HG02571 (cell line): ENCODE measurements at regions not wholly inside any gene's neighbourhood (a gene's known extent, or its start where the extent isn't known, plus 50 kb on each side); places are given as distances from the start of the nearest gene placed in this dataset.

Source experiments
- ATAC-seq: cut with Tn5 transposase; IDR thresholded peaks from one replicate; pipeline ENCODE4 v1.9.1; 2021; ENCODE audit warnings: mild to moderate bottlenecking, moderate library complexity; ENCODE audit not compliant: unreplicated experiment

- no peak for ATAC-seq
Observed at GRCh38 chr18:75926811-75927210, 499.3 kb upstream of the SMIM21 start.

DNA sequence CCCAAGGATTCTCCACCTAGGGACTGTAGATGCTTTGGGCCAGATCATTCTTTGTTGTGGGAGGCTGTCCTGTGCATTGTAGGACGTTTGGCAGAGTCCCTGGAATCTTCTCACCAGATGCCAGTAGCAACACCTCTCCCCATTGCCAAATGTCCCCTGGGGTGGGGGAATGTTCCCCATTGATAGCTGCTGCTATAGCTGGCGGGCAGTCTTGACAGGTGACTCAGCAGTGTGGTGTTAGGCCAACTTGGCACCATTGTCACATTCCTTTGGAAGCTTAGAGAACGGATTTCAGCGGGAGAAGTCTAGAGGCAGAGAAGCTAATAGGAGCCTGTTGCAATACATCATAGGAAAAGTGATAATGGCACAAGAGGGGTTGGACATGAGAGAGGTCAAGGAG is 495.7 kb upstream of the SMIM21 start:
- no peak for ATAC-seq

GRCh38 chr18:75916624-75916982 is 489.1 kb upstream of the SMIM21 start:
- no peak for ATAC-seq

- no peak for ATAC-seq
Observed at GRCh38 chr18:75915941-75916623, 488.6 kb upstream of the SMIM21 start.

- no peak for ATAC-seq
Observed at GRCh38 chr18:75912829-75913228, 485.3 kb upstream of the SMIM21 start.

GRCh38 chr18:75904416-75904815 is 476.9 kb upstream of the SMIM21 start:
- ATAC-seq, result no peak

DNA sequence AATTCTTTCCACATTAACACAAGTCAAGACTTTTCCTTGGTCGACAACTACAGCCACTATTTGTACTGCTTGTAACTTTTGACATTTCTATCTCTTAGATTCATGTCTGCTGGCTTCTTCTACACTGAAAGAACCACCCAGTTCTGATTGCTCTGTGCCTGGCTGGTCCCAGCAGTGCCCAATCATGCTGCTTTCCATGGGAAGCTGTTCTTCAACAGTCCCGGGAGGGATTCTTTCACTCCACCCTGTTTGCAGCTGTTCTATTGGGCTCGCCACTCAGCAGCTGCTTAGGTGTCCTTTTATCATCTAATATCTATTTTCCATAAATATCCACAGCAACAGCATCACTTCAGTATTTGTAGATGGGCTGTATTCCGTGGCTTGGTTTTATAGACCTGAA is 471.1 kb upstream of the SMIM21 start:
- no peak for ATAC-seq

GRCh38 chr18:75897386-75897785 is 469.9 kb upstream of the SMIM21 start:
- ATAC-seq, result no peak

DNA sequence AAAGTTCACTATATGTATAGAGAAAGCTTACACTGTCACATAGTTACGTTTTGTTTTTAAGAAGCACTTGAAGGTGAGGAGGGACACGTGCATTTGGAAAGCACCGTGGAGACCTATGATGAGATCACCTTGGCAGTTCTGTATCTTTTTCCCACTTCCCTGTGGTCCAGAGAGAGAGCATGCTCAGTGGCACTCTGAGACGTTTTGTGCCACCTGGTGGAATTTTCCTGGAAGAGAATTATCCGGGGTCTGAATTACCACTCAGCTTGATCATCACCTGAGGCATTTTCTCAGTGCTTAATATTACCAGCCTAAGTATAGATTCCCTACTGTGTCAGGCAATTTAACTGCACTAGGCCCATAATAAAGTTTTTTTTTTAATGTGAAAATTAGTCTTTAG is 469.4 kb upstream of the SMIM21 start:
- ATAC-seq, result no peak

- no peak for ATAC-seq
Observed at GRCh38 chr18:75895135-75895534, 467.6 kb upstream of the SMIM21 start.

GRCh38 chr18:75884728-75885127 is 457.2 kb upstream of the SMIM21 start:
- ATAC-seq, result no peak

GRCh38 chr18:75880925-75881504 is 453.5 kb upstream of the SMIM21 start:
- ATAC-seq, result no peak

GRCh38 chr18:75880266-75880665 is 452.8 kb upstream of the SMIM21 start:
- ATAC-seq, result no peak

GRCh38 chr18:75879196-75879595 is 451.7 kb upstream of the SMIM21 start:
- ATAC-seq, result no peak

GRCh38 chr18:75875559-75875958 is 448.1 kb upstream of the SMIM21 start:
- ATAC-seq, result no peak

DNA sequence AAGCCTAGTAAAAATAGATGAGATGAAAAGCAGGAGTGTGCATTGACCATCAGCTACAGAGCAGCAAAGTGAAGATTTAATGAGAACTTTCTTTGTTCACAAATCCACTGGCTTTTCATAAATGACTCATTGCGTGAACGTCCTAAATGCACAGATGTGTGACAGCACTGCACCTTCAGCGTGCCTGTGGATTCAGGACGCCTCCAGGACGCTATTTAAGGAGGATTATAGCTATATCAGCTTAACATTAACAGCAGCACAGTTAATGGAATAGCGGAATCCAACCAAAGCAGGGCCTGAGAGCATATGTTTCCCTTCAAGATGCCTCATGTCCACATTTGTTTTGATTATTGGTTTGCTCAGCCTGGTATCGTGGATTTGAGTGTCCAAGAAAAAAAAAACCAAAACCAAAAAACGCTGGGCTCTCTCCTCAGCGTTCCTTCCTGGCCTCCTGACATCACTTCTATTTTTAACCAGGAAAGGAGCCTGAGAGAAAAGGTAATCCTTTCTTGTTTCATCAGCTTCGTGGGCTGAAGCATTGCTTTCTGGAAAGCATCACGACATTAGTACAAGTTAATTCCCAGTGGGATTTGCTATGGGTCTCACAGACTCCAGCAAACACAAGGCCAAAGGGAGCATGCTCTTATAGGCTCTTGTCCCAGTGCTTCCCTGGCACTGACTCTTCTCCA is 447.0 kb upstream of the SMIM21 start:
- no peak for ATAC-seq

DNA sequence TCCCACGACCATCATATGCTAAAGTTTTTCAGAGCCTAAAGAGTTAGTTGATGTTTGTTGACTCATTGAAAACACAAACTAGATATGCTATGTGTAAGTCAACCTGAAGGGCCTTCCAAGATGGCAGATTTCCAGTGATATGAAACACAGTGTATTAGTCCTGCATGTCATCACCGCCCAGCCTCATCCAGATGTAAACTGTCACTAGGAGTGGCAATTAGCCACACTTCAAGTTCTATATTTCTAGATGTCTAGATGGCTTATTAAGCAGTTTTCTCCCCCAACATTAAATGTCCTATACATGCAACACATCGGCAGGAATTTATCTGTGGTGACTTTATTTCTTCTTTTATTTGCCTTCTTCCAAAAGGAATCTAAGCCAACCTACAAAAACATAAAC is 444.1 kb upstream of the SMIM21 start:
- no peak for ATAC-seq

DNA sequence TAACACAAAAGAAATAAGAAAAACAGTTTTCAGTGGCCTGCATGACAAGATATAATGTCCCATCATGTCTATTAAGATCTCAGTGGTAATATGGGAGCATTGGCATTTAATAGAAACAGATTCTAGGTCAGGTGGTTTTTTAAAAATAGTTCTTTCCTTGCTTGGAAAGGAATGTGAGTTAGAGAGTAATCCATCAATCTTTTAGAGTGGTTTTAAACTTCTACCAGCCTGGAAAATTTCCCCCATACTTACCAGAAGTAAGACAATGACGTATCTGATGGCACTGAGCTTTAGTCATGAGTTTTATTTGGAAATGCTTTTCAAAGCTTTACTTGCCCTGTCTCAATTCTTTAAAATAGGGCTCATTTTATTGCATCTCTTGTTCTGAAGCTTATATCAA is 441.7 kb upstream of the SMIM21 start:
- no peak for ATAC-seq

GRCh38 chr18:75868031-75868430 is 440.5 kb upstream of the SMIM21 start:
- ATAC-seq, result no peak

DNA sequence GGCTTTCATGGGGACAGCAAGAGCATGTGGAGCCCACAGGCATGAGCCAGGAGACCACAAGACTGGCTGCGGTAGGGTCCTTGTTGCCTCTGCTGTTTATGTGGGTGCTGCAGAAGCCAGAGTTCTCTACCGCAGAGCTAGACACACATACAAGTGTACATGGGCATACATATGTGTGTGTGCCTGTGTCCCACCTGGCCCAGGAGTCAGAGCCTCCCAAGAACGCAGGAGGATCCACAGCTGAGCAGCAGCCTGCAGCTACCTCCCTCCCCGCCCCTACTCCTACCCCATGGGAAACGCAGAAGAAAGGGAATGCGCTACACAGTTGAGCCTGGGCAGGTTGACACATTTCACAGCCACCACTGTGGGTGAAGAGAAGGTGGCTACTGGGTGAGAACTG is 438.1 kb upstream of the SMIM21 start:
- no peak for ATAC-seq

GRCh38 chr18:75864816-75865215 is 437.3 kb upstream of the SMIM21 start:
- no peak for ATAC-seq

- ATAC-seq, result no peak
Observed at GRCh38 chr18:75863696-75864095, 436.2 kb upstream of the SMIM21 start.
